Suprapubic skin (tissue), 3 donors: ENCODE measurements at regions not wholly inside any gene's neighbourhood (a gene's known extent, or its start where the extent isn't known, plus 50 kb on each side); places are given as distances from the start of the nearest gene placed in this dataset.

ENCODE experiments used
- CTCF ChIP-seq, 2 donors: fragments of 200-600 bp in 1 of 2; fragments of 450-650 bp in 1 of 2; sonication (generic) in 1 of 2; IDR thresholded peaks; one replicate each; pipeline ENCODE4 v1.5.1; 2016 to 2019; ENCODE audit warnings: antibody characterized with exemption in 2 of 2, mild to moderate bottlenecking in 1 of 2, moderate library complexity in 1 of 2
- POLR2A ChIP-seq, 2 donors: fragments of 450-650 bp; IDR thresholded peaks; one replicate each; pipeline ENCODE4 v1.6.1; 2017; ENCODE audit warnings: antibody characterized with exemption in 2 of 2, mild to moderate bottlenecking in 2 of 2, moderate library complexity in 2 of 2

GRCh38 chr12:127930122-127930521 is 336.8 kb upstream of the TMEM132C start:
- TF ChIP-seq POLR2A (IDR thresholded peaks at IDR 0.05) (no peak), CTCF (IDR thresholded peaks at IDR 0.05) (no peak)
